Superior temporal gyrus (tissue), 1 donor: ENCODE measurements at regions not wholly inside any gene's neighbourhood (a gene's known extent, or its start where the extent isn't known, plus 50 kb on each side); places are given as distances from the start of the nearest gene placed in this dataset.

Source experiments
- DNase-seq: peaks from one replicate; pipeline ENCODE4 v3.0.0-alpha.2; 2016; ENCODE audit errors: extremely low spot score

DNA sequence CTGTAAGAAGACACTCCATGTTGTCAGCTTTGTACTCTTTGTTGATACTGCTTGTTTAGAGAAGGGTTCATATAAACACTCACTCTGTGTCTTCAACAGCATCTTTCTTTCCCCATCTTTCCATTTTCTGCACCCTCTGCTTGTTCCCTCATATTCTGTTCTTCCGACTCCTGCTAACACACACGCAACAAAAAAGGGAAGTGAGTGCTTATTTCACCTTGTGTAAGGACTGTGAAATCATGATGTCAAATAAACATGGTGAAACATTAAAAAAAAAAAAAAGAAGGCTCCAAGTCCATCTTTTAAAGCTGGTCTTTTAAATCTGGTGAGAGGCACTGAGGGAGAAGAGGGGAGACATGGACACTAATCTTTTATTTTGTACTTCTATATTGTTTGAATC, 145.4 kb downstream of the RPAP3 start:
- DNase-seq = no peak

GRCh38 chr12:47558625-47559345, 147.0 kb downstream of the RPAP3 start:
- DNase-seq = no peak

DNA sequence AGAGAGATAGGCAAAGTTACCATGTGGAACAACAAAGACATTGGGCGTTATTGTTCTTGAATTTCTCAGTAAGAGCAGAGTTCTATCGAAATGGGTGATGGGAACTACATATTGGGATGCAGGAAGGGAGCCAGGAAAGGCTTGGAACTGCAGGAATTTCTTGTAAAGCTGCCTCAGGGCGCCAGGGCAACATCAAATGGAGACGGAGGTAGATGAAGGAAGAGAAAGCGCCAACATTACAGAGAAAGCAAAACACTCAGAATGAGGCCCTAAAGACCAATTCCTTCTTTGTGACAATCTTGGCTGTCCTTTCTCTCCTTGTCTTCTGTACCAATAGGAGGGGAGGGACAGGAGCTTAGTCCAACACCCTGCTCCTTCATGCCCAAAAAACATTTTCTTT, 148.4 kb downstream of the RPAP3 start:
- DNase-seq = peak; percentile 39

DNA sequence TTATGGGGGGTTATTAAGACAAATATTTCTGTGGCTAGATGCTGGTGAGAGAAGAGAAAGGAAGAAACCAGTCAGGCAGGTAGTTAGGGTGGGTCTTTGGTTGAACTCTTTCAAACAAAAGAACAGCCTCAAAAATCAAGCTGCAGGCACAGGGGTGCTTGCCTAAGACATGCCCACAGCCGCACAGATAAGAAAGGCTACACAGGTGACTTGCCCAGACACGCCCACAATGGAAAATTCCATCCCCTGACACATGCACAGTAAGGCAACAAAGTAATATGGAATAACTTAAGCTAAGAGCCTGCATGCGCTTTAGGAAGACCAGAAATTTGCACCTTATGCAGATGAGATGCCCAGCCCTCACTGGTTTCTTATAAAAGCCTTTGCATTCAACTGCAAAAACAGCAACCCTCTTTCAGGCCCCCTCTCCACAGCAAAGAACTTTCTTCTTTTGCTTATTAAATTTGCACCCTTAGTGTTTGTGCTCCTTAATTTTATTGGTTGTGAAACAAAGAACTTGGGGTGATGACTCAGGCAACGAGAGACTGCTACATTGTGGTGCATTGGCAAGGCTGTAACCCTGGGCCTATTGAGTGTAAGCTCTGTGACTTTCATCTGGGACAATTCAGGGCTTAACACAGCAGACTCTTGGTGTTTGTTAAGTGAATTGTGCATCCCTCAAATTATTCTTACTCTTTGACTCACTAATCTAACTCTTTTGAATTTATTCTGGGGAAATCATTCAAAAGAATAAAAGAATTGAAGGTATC, 149.4 kb downstream of the RPAP3 start:
- no peak for DNase-seq

- no peak for DNase-seq
Measured at GRCh38 chr12:47554046-47554653, 151.7 kb downstream of the RPAP3 start.

GRCh38 chr12:47553266-47553665, 152.6 kb downstream of the RPAP3 start:
- DNase-seq = no peak

GRCh38 chr12:47551426-47551851, 154.4 kb downstream of the RPAP3 start:
- DNase-seq = no peak

GRCh38 chr12:47549258-47549657, 156.6 kb downstream of the RPAP3 start:
- DNase-seq = no peak

GRCh38 chr12:47548401-47548800, 157.4 kb downstream of the RPAP3 start:
- DNase-seq = no peak

GRCh38 chr12:47547077-47547476, 158.8 kb downstream of the RPAP3 start:
- no peak for DNase-seq

DNA sequence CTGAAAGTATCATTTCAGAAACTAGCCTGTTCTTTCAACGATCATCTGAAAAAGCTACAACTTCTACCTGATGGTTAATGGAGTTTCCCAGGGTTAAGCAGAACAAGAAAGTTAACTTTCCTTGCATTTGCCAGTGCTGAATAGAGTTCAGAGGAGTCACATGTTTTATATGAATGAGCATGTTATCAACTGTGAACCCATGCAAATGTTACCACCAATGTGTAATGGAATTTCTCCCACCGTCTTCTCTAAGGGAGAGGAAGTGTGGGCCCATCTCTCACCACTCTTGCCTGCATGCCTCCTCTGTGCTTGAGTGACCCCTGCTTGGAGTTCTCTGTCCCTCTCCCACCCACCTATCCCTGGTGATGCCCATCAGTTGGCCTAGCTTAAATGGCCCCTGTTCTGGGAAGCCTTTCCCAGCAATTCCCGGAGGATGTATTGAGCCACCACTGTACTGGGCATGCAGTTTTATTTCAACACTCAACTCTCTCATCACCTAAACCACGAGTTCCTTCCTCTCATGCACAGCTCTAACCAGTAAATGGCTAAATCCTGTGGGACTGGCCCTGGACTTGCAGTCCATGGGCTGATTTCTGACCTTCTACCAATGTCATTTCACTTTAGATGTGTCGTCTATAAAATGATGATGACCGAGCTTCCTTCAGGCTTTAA, 159.8 kb downstream of the RPAP3 start:
- no peak for DNase-seq

DNA sequence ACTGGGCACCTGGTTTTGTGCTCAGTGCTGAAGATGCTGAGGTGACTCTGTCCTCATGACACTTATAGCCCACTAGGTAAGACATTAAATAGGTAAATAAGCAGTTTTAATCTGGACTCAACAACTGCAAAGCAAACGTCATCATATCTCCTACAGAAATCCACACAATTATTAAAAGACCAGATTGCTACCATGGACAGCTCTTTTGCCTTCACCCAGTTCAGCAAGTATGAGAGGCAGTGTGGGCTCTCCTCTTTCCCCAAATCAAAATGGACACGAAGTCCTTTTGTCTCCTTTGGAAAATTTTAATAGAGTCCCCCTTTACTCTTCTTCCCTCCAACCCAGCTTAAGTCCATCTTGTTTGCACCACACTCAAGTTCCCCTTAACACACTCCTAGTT, 171.1 kb downstream of the RPAP3 start:
- DNase-seq = no peak

DNA sequence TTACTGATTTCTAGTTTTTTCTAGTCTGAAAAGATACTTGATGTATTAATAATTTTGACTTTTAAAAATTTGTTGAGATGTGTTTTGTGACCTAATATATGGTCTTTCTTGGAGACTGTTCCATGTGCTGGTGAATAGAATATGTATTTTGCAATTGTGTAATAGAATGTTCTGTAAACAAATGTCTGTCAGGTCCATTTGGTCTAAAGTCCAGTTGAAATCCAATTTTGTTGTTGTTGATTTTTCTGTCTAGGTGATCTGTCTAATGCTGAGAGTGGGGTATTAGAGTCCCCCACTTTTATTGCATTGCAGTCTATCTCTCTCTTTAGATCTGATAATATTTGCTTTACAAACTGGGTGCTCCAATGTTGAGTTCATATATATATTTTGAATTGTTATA, 175.8 kb downstream of the RPAP3 start:
- no peak for DNase-seq

- DNase-seq = no peak
Measured at GRCh38 chr12:47527816-47528215, 178.0 kb downstream of the RPAP3 start.

GRCh38 chr12:47520029-47520428, 185.8 kb downstream of the RPAP3 start:
- DNase-seq = no peak

GRCh38 chr12:47517122-47517521, 188.7 kb downstream of the RPAP3 start:
- DNase-seq = no peak

GRCh38 chr12:47509398-47509851, 196.4 kb downstream of the RPAP3 start:
- no peak for DNase-seq

- DNase-seq = no peak
Measured at GRCh38 chr12:47507221-47507620, 198.6 kb downstream of the RPAP3 start.

DNA sequence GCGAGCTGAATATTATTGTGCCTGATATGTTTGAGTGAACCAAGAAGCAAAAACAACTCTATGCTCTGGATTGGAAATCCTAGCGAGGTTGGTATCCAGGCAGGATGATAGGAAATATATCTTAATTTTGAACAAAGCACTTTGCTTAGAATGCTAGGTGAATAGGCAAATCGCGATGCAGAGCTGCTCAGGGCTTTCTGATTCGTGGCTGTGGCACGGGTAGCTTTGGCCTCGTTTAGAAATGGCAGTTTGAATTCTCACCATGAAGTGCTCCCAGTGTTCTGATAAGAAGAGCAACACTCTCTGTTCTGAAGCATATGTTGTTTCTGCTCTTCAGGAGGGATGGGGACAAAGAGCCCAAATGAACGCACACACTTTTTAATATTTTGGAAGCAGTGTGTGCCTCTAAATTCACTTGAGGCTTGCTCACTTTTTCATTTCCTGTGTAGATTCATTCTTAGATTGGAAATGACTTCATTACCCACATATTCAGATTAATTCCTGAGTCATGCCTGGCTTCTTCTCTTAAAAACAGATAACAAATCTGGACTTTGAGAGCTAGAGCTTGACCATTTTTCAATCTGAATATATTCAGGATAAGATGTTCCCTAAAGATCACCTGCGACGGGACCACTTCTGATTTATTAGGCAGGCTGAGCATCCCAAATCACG, 200.9 kb downstream of the RPAP3 start:
- peak; percentile 17 for DNase-seq

GRCh38 chr12:47493801-47494200, 212.0 kb downstream of the RPAP3 start:
- DNase-seq = no peak

DNA sequence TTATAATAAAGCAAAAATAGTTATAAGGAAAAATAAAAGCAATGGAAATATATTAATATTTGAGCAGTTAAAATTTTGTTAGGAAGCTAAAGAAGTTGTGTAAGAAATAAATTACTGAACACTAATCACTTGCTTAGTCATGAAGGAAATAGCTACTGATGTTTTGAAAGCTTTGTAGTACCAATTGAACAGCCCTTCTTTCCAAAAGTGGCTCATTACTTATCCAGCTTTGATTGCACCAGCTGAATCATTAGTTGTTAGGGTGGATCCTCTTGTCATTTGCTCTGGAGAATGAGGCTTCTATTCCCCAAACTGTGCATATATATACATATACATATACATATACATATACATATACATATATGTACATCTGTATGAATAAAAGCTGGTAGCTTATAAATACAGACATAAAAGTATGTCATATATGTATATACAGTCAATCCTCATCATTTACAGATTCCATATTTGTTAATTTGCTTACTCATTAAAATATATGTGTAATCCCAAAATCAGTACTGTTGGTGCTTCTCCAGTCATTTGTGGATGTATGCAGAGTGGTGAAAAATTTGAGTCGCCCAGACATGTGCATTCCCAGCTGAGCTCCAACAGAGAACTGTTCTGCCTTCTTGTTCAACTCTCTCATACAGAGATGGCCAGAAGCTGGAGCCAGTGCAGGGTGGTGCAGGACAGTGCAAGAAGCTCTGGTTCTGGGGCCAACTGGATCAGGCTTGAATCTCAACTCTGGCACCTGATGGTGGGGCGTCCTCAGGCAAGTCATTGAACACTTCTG, 214.1 kb downstream of the RPAP3 start:
- DNase-seq = no peak
